ENCODE measurements at regions not wholly inside any gene's neighbourhood (a gene's known extent, or its start where the extent isn't known, plus 50 kb on each side); places are given as distances from the start of the nearest gene placed in this dataset.

- H3K9me3 ChIP-seq (ENCODE audit: control insufficient read depth, low read length), result no peaks in the 10 kb centered on the region
- no peak overlapping the region for H3K9ac ChIP-seq
- TF ChIP-seq CTCF (IDR thresholded peaks at IDR 0.05), result no peak
- H3K36me3 ChIP-seq (ENCODE audit: control insufficient read depth, insufficient read depth, low read length), result no peaks in the 10 kb centered on the region
- no peak overlapping the region for H2AFZ ChIP-seq
- H3K27me3 ChIP-seq (ENCODE audit: control insufficient read depth, insufficient read depth, low read length), result no peaks in the 10 kb centered on the region
- H3K27ac ChIP-seq, result no peak overlapping the region
- no peaks in the 10 kb centered on the region for H3K79me2 ChIP-seq
- H3K4me3 ChIP-seq (ENCODE audit: low read depth, low read length), result no peak overlapping the region
- H3K4me2 ChIP-seq (ENCODE audit: low read length), result no peak overlapping the region
- no peaks in the 10 kb centered on the region for H3K4me1 ChIP-seq
Observed at GRCh38 chr4:133863153-133863552, 338.4 kb downstream of the PABPC4L start.

- no peak overlapping the region for H3K4me3 ChIP-seq (ENCODE audit: low read depth, low read length)
- TF ChIP-seq CTCF (IDR thresholded peaks at IDR 0.05), result no peak
- H3K27me3 ChIP-seq (ENCODE audit: control insufficient read depth, insufficient read depth, low read length), result no peaks in the 10 kb centered on the region
- no peaks in the 10 kb centered on the region for H3K36me3 ChIP-seq (ENCODE audit: control insufficient read depth, insufficient read depth, low read length)
- no peak overlapping the region for H3K9ac ChIP-seq
- no peak overlapping the region for H3K27ac ChIP-seq
- H2AFZ ChIP-seq, result no peak overlapping the region
- no peak overlapping the region for H3K4me2 ChIP-seq (ENCODE audit: low read length)
- H3K4me1 ChIP-seq, result no peaks in the 10 kb centered on the region
- no peaks in the 10 kb centered on the region for H3K79me2 ChIP-seq
- no peaks in the 10 kb centered on the region for H3K9me3 ChIP-seq (ENCODE audit: control insufficient read depth, low read length)
Observed at GRCh38 chr4:133856731-133857355, 344.7 kb downstream of the PABPC4L start.

GRCh38 chr4:133855001-133855400 is 346.6 kb downstream of the PABPC4L start:
- no peaks in the 10 kb centered on the region for H3K27me3 ChIP-seq (ENCODE audit: control insufficient read depth, insufficient read depth, low read length)
- TF ChIP-seq CTCF (IDR thresholded peaks at IDR 0.05), result no peak
- H3K79me2 ChIP-seq, result no peaks in the 10 kb centered on the region
- no peaks in the 10 kb centered on the region for H3K36me3 ChIP-seq (ENCODE audit: control insufficient read depth, insufficient read depth, low read length)
- no peak overlapping the region for H2AFZ ChIP-seq
- H3K4me1 ChIP-seq, result no peaks in the 10 kb centered on the region
- no peak overlapping the region for H3K9ac ChIP-seq
- no peak overlapping the region for H3K4me3 ChIP-seq (ENCODE audit: low read depth, low read length)
- H3K4me2 ChIP-seq (ENCODE audit: low read length), result no peak overlapping the region
- H3K9me3 ChIP-seq (ENCODE audit: control insufficient read depth, low read length), result no peaks in the 10 kb centered on the region
- no peak overlapping the region for H3K27ac ChIP-seq

GRCh38 chr4:133839326-133839725 is 362.3 kb downstream of the PABPC4L start:
- no peaks in the 10 kb centered on the region for H3K36me3 ChIP-seq (ENCODE audit: control insufficient read depth, insufficient read depth, low read length)
- H3K4me1 ChIP-seq, result no peaks in the 10 kb centered on the region
- no peak for TF ChIP-seq CTCF (IDR thresholded peaks at IDR 0.05)

GRCh38 chr4:133823177-133823576 is 378.4 kb downstream of the PABPC4L start:
- Histone ChIP-seq H3K9me3 (ENCODE audit: control insufficient read depth, low read length) (no peaks in the 10 kb centered on the region), H2AFZ (no peak overlapping the region), H3K27ac (no peak overlapping the region), H3K4me1 (no peaks in the 10 kb centered on the region), H3K79me2 (no peaks in the 10 kb centered on the region), H3K27me3 (ENCODE audit: control insufficient read depth, insufficient read depth, low read length) (no peaks in the 10 kb centered on the region), H3K9ac (no peak overlapping the region), H3K4me2 (ENCODE audit: low read length) (no peak overlapping the region), H3K4me3 (ENCODE audit: low read depth, low read length) (no peak overlapping the region), H3K36me3 (ENCODE audit: control insufficient read depth, insufficient read depth, low read length) (no peaks in the 10 kb centered on the region)
- no peak for TF ChIP-seq CTCF (IDR thresholded peaks at IDR 0.05)

More at GRCh38 chr4:133839326-133839725, 362.3 kb downstream of the PABPC4L start:
- H3K9me3 ChIP-seq (ENCODE audit: control insufficient read depth, low read length), result peaks cover 4% of the 10 kb centered on the region
- H3K79me2 ChIP-seq, result no peaks in the 10 kb centered on the region
- no peak overlapping the region for H3K27ac ChIP-seq
- no peak overlapping the region for H2AFZ ChIP-seq
- H3K27me3 ChIP-seq (ENCODE audit: control insufficient read depth, insufficient read depth, low read length), result no peaks in the 10 kb centered on the region
- H3K4me2 ChIP-seq (ENCODE audit: low read length), result no peak overlapping the region
- H3K9ac ChIP-seq, result no peak overlapping the region
- no peak overlapping the region for H3K4me3 ChIP-seq (ENCODE audit: low read depth, low read length)
